GM18868 (cell line): ENCODE measurements at regions not wholly inside any gene's neighbourhood (a gene's known extent, or its start where the extent isn't known, plus 50 kb on each side); places are given as distances from the start of the nearest gene placed in this dataset.
"Not testable (repeated sequence)": the region's sequence is repeated elsewhere in the genome, so short reads cannot be mapped to it uniquely, and the experiment has no call there.

Experiments
- ATAC-seq: cut with Tn5 transposase; IDR thresholded peaks from one replicate; pipeline ENCODE4 v1.9.1; 2021; ENCODE audit warnings: mild to moderate bottlenecking, moderate library complexity; ENCODE audit not compliant: unreplicated experiment

DNA sequence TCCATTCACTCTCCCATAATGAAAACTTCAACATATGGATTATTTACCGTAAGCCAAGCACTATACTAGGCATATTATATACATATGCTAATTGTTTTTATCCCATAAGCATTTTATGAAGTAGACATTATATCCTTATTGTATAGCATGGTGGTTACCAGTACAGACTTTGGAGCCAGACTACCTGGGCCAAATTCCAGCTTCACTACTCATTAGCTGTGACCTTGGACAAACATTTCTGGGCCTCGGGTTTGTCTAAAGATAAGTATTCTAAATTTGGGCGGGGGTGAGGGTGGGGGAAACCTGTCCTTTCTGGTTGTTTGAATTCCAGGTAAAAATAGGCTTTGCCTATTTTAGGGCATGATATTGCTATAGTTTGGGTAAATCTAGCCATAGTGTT, 66.5 kb upstream of the P2RY1 start:
- no peak for ATAC-seq

DNA sequence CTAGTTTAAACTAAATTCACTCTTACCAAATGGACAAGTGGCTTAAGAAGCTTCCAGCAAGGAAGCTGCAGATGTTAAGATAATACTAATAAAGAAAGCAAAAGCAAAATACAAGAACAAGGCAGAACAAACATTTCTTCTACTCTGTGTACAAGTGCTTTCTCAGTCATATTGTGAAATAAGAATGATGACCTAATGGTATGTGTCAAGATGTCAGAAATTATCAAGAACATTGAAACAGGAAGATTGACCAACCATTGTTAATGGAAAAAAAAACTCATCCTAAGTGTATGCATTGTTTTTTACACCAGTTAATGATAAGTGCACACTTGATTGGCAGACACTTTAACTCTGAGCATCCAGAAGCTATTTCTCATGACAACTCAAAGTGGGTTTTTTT, 65.4 kb upstream of the P2RY1 start:
- peak; percentile 92 for ATAC-seq

DNA sequence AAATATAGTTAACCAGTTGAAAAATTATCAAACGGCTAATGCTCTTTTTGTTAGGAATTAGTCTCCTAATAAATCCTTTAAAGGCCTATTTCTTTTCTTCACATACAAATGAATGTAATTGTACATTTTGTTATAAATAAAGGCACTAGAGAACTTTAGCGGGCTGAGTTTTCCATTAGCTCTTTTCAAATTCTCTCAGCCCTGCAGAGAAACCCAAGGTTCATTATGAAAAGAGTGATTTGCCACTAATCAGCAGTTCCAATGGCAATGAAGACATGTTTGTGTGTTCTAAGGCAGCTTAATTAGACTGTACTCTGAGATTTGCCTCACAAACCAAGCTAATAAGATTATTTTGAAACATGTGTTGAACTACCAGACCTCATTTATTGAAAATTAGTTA, 64.6 kb upstream of the P2RY1 start:
- ATAC-seq, result no peak

DNA sequence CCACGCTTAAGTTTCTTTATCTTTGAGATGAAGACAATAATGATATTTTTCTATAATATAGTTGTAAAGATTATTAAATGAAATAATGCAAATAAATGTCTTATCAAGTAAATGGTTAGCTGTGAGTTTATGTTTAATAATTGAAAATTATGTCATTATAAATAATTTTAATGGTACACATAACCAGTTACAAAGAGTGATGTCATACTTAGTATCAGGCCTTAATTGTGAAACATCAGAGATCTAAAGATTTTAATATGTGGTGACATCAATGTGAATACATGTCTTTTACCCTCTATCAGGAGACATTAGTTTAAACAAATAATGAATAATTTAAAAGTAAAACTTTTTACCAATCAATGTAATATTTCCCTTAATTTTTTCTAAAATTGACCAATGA, 63.8 kb upstream of the P2RY1 start:
- ATAC-seq, result no peak

DNA sequence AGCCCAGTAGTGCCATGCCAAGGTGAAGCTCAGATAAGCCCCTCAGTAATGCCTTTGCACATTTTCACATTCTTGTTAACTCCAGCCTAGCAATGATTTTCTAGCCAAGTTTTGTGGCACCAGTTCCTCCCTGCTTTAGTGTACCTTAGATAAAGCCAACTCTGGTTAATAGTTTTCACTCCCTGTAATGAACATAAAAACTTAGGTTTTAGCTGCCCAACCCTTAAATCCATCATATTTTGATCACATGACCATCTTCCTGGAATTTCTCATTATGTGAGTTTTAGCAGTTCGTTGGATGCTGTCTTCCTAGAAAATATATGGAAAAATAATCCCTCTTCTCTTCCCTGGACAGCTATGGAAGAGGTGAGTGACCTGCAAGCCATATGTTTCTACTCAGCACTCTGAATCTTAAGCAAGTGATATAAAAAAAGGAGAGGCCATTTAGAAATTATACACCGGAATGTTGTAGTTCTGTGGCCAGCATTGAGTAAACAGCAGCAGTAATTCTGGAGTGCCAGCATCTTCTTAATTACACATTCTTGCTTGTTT, 62.2 kb upstream of the P2RY1 start:
- no peak for ATAC-seq

DNA sequence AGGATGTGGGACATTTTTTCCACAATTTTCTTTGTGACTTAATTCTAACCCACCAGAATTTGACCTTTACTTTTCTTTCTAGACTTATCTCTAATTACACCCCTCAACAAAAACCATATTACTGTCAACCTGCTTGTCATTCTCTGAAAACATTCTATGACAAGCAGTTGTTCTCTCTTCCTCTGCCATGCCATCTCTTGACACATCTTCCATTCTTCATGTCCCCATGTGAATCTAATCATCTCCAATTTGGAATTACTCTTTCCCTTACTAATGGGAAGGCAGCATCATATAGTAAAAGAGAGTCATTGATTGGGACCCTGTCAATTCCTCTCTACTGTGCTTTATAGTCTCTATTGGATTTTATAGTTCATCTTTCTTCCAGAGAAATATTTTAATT, 61.3 kb upstream of the P2RY1 start:
- ATAC-seq, result no peak

DNA sequence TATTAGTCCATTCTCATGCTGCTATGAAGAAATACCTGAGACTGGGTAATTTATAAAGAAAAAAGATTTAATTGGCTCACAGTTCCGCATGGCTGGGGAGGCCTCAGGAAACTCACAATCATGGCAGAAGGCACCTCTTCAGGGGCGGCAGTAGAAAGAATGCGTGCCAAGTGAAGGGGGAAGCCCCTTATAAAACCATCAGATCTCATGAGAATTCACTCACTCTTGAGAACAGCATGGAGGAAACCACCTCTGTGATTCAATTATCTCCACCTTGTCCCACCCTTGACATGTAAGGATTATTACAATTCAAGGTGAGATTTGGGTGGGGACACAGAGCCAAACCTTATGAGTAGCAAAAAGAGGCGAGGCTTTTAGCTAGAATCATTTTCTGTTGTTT, 60.7 kb upstream of the P2RY1 start:
- not testable (repeated sequence) for ATAC-seq

DNA sequence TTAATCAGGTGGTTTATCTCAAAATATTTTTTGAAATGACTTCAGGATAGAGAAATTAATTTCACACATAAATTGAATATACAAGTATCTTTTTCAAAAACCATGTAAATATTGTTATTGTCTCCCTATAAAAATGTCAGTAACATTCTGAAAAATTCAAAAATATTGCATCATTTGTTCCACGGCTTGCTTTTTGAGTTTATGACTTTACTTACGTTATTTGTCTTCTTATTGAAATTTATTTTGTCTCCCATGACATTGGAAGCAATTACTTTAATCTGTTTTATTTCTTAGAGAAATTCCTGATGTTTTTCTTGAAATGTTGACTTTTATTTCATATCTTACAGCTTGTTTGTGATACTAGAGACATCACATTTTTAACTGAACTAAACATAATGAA, 56.9 kb upstream of the P2RY1 start:
- ATAC-seq, result no peak

DNA sequence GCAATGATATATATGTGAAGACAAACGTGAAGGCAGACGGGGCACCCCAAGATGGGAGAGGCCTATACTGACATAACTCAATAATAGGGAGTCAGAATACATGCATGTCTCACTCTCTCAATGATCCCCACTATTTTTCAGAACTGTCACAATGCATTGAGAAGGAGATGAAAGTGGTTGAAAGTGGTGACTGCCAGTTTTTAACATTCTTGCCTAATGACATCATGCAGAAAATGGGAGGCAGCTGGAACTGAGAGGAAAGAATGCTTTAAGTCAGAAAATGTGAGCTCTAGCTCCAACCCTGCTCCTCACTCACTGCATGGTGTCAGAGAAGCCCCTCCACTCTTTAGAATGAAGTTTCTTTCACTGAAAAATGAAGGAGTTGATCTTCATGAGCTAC, 55.3 kb upstream of the P2RY1 start:
- ATAC-seq, result peak; percentile 38

DNA sequence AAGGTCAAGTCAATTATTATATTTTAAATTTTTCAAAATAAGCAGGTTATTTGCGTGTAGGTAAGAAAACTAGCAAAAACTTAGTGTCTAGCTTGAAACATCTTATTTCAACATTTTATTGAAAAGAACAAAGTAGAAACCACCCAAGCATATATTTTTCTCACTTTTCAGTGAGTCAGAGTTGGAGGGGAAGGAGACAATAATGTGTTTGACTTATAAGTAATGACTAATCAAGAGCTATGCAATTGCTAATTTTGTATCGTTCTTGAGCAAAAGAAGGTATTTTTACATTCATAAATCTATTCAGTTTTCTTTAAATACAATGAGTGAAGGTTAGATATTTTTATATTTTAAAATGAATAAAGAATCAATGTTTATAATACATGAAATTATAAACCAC, 54.4 kb upstream of the P2RY1 start:
- ATAC-seq, result no peak

DNA sequence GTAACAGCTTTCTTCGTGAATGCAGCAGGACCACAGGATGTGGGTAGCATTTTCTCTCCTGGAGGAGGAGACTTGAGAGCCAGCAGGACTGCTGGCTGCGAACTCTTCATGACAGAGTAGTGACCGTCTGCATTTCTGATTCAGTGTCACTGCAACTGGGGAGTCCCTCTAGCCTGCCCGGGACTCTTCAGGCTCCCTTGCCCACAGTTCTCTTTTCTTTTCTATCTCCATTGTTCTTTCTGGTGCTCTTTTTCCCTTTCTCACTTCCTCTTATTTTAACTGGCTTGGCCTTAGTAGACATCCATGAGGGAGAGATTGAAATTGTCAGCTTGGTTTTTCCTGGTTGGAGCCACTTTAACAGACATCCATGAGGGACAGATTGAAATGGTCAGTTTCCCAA, 49.9 kb upstream of the P2RY1 start:
- no peak for ATAC-seq
